ENCODE measurements at regions not wholly inside any gene's neighbourhood (a gene's known extent, or its start where the extent isn't known, plus 50 kb on each side); places are given as distances from the start of the nearest gene placed in this dataset.

DNA sequence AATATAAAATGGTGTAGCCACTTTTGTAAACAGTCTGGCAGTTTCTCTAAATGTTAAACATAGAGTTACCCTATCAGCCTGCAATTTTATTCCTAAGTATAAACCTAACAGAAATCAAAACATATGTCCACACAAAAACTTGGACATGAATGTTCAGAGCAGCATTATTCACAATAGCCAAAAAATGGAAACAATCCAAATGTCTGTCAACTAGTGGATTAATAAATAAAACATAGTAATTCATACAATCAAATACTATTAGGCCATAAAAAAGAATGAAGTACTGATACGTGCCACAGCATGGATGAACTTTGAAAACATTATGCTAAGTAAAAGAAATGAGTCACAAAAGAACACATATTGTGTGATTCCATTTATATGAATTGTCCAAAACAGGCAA, 196.5 kb downstream of the NUAK1 start:
- TF ChIP-seq, protein P1, sequence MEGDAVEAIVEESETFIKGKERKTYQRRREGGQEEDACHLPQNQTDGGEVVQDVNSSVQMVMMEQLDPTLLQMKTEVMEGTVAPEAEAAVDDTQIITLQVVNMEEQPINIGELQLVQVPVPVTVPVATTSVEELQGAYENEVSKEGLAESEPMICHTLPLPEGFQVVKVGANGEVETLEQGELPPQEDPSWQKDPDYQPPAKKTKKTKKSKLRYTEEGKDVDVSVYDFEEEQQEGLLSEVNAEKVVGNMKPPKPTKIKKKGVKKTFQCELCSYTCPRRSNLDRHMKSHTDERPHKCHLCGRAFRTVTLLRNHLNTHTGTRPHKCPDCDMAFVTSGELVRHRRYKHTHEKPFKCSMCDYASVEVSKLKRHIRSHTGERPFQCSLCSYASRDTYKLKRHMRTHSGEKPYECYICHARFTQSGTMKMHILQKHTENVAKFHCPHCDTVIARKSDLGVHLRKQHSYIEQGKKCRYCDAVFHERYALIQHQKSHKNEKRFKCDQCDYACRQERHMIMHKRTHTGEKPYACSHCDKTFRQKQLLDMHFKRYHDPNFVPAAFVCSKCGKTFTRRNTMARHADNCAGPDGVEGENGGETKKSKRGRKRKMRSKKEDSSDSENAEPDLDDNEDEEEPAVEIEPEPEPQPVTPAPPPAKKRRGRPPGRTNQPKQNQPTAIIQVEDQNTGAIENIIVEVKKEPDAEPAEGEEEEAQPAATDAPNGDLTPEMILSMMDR (IDR thresholded peaks at IDR 0.05), result no peak
- no peak for TF ChIP-seq POLR2A (IDR thresholded peaks at IDR 0.05)

All from uterus (tissue), 2 donors.